Neuronal stem cell (in vitro differentiated cells): ENCODE measurements at regions not wholly inside any gene's neighbourhood (a gene's known extent, or its start where the extent isn't known, plus 50 kb on each side); places are given as distances from the start of the nearest gene placed in this dataset.
A peak's percentile ranks its signal among the peaks of the same experiment; 100 is the strongest.

ENCODE experiments used
- DNase-seq: peaks from one replicate; pipeline ENCODE4 v3.0.0-alpha.2; 2013; ENCODE audit warnings: low spot score
- H2AFZ ChIP-seq: one replicate; pipeline ENCODE4 v1.6.1; 2013; ENCODE audit warnings: mild to moderate bottlenecking, low read length, inconsistent platforms
- H2AK5ac ChIP-seq: 2 replicates; pipeline ENCODE4 v1.6.1; 2013; ENCODE audit warnings: low read depth, mild to moderate bottlenecking, inconsistent platforms, low read length, moderate library complexity, mixed read lengths
- H2BK120ac ChIP-seq: 2 replicates; pipeline ENCODE4 v1.6.1; 2013; ENCODE audit warnings: low read depth, mild to moderate bottlenecking, inconsistent platforms, low read length, moderate library complexity, mixed read lengths
- H2BK12ac ChIP-seq: one replicate; pipeline ENCODE4 v1.6.1; 2013; ENCODE audit warnings: low read length, inconsistent platforms
- H2BK15ac ChIP-seq: 2 replicates; pipeline ENCODE4 v1.6.1; 2013; ENCODE audit warnings: mild to moderate bottlenecking, low read length, inconsistent platforms, mixed read lengths
- H2BK5ac ChIP-seq: one replicate; pipeline ENCODE4 v1.6.1; 2013; ENCODE audit warnings: inconsistent platforms, mild to moderate bottlenecking, low read length, moderate library complexity
- H3K14ac ChIP-seq: one replicate; pipeline ENCODE4 v1.6.1; 2013; ENCODE audit warnings: low read length, inconsistent platforms
- H3K18ac ChIP-seq: 2 replicates; pipeline ENCODE4 v1.6.1; 2013; ENCODE audit warnings: low read length, inconsistent platforms
- H3K23ac ChIP-seq: 2 replicates; pipeline ENCODE4 v1.6.1; 2013; ENCODE audit warnings: low read depth, mild to moderate bottlenecking, mixed read lengths, low read length, inconsistent platforms; ENCODE audit not compliant: poor library complexity
- H3K27ac ChIP-seq: replicated peaks from 3 replicates; pipeline ENCODE4 v1.5.1; 2013; ENCODE audit warnings: low read length, inconsistent platforms
- H3K27me3 ChIP-seq, 3 experiments: 2 replicates each; pipeline ENCODE4 v1.6.1; 2013; ENCODE audit warnings: low read length in 3 of 3, mild to moderate bottlenecking in 2 of 3, inconsistent platforms in 1 of 3, low read depth in 1 of 3, mixed read lengths in 1 of 3, moderate library complexity in 1 of 3; ENCODE audit not compliant: control insufficient read depth in 3 of 3, insufficient read depth in 3 of 3
- H3K36me3 ChIP-seq, 2 donors: replicated peaks in 1 of 2; 2 replicates each; pipeline ENCODE4 v1.6.1; 2013; ENCODE audit warnings: low read length in 2 of 2; ENCODE audit not compliant: control insufficient read depth in 2 of 2, insufficient read depth in 2 of 2
- H3K4ac ChIP-seq: 2 replicates; pipeline ENCODE4 v1.6.1; 2013; ENCODE audit warnings: inconsistent platforms, mild to moderate bottlenecking, low read length, moderate library complexity
- H3K4me1 ChIP-seq, 2 donors: 1 replicate in 1 of 2; 2 replicates in 1 of 2; pipeline ENCODE4 v1.6.1; 2013; ENCODE audit warnings: low read length in 2 of 2, low read depth in 1 of 2; ENCODE audit not compliant: control insufficient read depth in 2 of 2, insufficient read depth in 1 of 2
- H3K4me2 ChIP-seq: one replicate; pipeline ENCODE4 v1.6.1; 2013; ENCODE audit warnings: mild to moderate bottlenecking, low read length, inconsistent platforms; ENCODE audit not compliant: insufficient read depth, poor library complexity, severe bottlenecking
- H3K4me3 ChIP-seq, 2 donors: 2 replicates each; pipeline ENCODE4 v1.5.1; 2013; ENCODE audit warnings: low read length in 2 of 2, mild to moderate bottlenecking in 2 of 2, inconsistent platforms in 1 of 2, moderate library complexity in 1 of 2
- H3K79me1 ChIP-seq: one replicate; pipeline ENCODE4 v1.6.1; 2013; ENCODE audit warnings: low read depth, mild to moderate bottlenecking, inconsistent platforms, low read length, moderate library complexity
- H3K9ac ChIP-seq: one replicate; pipeline ENCODE4 v1.6.1; 2013; ENCODE audit warnings: mild to moderate bottlenecking, low read depth, low read length, inconsistent platforms; ENCODE audit not compliant: poor library complexity
- H3K9me3 ChIP-seq, 2 donors: replicated peaks in 1 of 2; 2 replicates each; pipeline versions ENCODE3 to v1.6.1; 2013; ENCODE audit warnings: low read length in 2 of 2, mild to moderate bottlenecking in 2 of 2, inconsistent platforms in 1 of 2, low read depth in 1 of 2, mixed read lengths in 1 of 2, moderate library complexity in 1 of 2; ENCODE audit not compliant: control insufficient read depth in 2 of 2, insufficient read depth in 1 of 2
- H4K8ac ChIP-seq: one replicate; pipeline ENCODE4 v1.6.1; 2013; ENCODE audit warnings: low read depth, mild to moderate bottlenecking, inconsistent platforms, low read length, moderate library complexity
- H4K91ac ChIP-seq: one replicate; pipeline ENCODE4 v1.6.1; 2013; ENCODE audit warnings: low read length, low read depth, mild to moderate bottlenecking, inconsistent platforms; ENCODE audit not compliant: poor library complexity
- WGBS, 2 donors: extraction: QIAGEN DNeasy Blood & Tissue Kit; methylation state at CpG; one replicate each; pipeline ENCODE4 v1.1.7; 2013; ENCODE audit warnings: missing lambda C conversion rate in 2 of 2, mixed read lengths in 1 of 2; ENCODE audit not compliant: insufficient read length in 2 of 2, insufficient replicate concordance in 1 of 2; ENCODE audit errors: extremely low coverage in 2 of 2; 5-methylcytosine and 5-hydroxymethylcytosine counted together

DNA sequence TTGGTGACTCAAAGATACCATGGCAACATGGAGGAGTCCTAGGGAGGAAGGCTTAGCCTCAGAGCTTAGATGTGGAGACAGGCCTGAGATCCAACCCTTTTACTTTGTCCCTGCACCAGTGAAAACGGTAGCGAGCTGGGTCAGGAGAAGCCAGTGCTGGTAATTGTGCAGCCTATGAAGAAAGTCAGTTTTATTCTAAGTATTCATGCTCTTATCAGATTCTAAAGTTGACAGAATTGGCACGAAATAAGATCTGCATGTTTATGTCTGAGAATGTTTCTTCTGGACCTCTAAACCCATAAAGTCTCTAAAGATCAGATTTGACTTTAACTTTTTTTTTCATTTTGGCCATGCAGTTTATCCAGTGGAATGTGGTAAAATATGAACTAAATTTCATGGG lies 93.8 kb downstream of the SCG2 start:
- H3K4me2 ChIP-seq = no peak overlapping the region
- no peak overlapping the region for H4K8ac ChIP-seq
- no peak overlapping the region for H3K23ac ChIP-seq
- H2BK120ac ChIP-seq = no peak overlapping the region
- no peak overlapping the region for H3K9ac ChIP-seq
- no peak overlapping the region for H3K14ac ChIP-seq
- no peaks in the 10 kb centered on the region for H3K4me1 ChIP-seq
- no peaks in the 10 kb centered on the region for H3K79me1 ChIP-seq
- no peak for DNase-seq
- no peak overlapping the region for H2AFZ ChIP-seq
- H3K18ac ChIP-seq = no peak overlapping the region
- H2BK5ac ChIP-seq = no peak overlapping the region
- no peak overlapping the region for H2BK12ac ChIP-seq
- H2BK15ac ChIP-seq = no peak overlapping the region
- no peak overlapping the region for H4K91ac ChIP-seq
- no peak overlapping the region for H3K4me3 ChIP-seq
- no peaks in the 10 kb centered on the region for H3K27me3 ChIP-seq
- H3K9me3 ChIP-seq = no peaks in the 10 kb centered on the region
- no peaks in the 10 kb centered on the region for H3K36me3 ChIP-seq
- no peak overlapping the region for H3K27ac ChIP-seq
- H3K4ac ChIP-seq = no peak overlapping the region
- no peak overlapping the region for H2AK5ac ChIP-seq
- WGBS, 2 donors = no CpG with 5 or more reads among the region's 3 CpGs

DNA sequence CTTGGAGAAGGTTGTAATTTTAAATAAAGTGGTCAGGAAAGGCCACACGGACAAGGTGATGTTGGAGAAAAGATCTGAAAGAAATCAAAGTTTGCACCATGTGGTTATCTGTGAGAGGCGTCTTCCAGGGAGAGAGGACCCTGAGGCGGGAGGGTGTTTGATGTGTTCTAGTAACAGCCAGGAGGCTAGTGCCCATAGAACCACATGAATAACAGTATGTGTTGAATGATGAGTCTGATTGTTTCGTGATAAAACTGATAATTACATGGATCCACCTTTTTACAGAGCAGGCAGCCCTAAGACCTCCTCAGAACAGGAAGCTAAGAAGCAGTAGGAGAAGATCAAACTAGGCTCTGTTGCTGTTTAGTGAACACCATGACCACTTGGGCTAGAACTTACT lies 91.4 kb downstream of the SCG2 start:
- no peak overlapping the region for H3K14ac ChIP-seq
- H3K23ac ChIP-seq = no peak overlapping the region
- no peak overlapping the region for H4K91ac ChIP-seq
- no peak overlapping the region for H3K4ac ChIP-seq
- no peaks in the 10 kb centered on the region for H3K79me1 ChIP-seq
- no peak overlapping the region for H2BK15ac ChIP-seq
- H3K27ac ChIP-seq = no peak overlapping the region
- no peak overlapping the region for H2BK5ac ChIP-seq
- no peaks in the 10 kb centered on the region for H3K36me3 ChIP-seq
- no peak overlapping the region for H3K18ac ChIP-seq
- no peaks in the 10 kb centered on the region for H3K9me3 ChIP-seq
- H4K8ac ChIP-seq = no peak overlapping the region
- DNase-seq = no peak
- H3K4me2 ChIP-seq = no peak overlapping the region
- no peak overlapping the region for H3K4me3 ChIP-seq
- H2BK120ac ChIP-seq = no peak overlapping the region
- WGBS, 2 donors = no CpG with 5 or more reads among the region's 4 CpGs
- no peak overlapping the region for H3K9ac ChIP-seq
- no peak overlapping the region for H2AK5ac ChIP-seq
- peak overlapping the region; percentile 60 for H2AFZ ChIP-seq
- H3K4me1 ChIP-seq = no peaks in the 10 kb centered on the region
- H2BK12ac ChIP-seq = no peak overlapping the region
- no peaks in the 10 kb centered on the region for H3K27me3 ChIP-seq

DNA sequence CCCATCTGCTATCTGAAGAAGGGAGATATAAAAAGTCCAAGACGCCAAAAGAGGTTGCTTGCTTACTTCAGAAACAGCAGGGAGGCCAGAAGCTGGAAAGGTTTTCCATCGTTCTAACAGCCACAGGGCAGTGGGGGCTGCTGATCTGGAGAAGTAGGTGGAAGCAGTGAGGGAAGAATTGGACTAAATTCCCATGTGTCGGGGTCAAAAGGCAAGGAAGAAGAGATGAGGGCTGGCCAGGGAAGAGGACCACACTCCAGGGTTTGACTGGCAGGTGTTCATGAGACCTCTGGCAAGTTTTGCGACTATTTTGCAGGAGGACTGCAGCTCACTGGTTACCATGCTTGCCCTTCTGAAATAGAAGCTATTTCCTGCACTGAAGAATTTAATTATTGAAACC lies 91.0 kb downstream of the SCG2 start:
- Histone ChIP-seq H4K91ac (no peak overlapping the region), H2BK5ac (no peak overlapping the region), H2BK15ac (no peak overlapping the region), H4K8ac (no peak overlapping the region), H2AFZ (peak overlapping the region; percentile 60), H3K4ac (no peak overlapping the region), H2AK5ac (no peak overlapping the region), H3K36me3 (no peaks in the 10 kb centered on the region), H2BK12ac (no peak overlapping the region), H3K79me1 (no peaks in the 10 kb centered on the region), H3K14ac (no peak overlapping the region), H3K18ac (no peak overlapping the region), H3K23ac (no peak overlapping the region), H3K27me3 (no peaks in the 10 kb centered on the region), H2BK120ac (no peak overlapping the region), H3K27ac (no peak overlapping the region), H3K9me3 (no peaks in the 10 kb centered on the region), H3K4me2 (no peak overlapping the region), H3K4me1 (no peaks in the 10 kb centered on the region), H3K9ac (no peak overlapping the region), H3K4me3 (no peak overlapping the region)
- no CpG with 5 or more reads among the region's 4 CpGs for WGBS, 2 donors
- no peak for DNase-seq

DNA sequence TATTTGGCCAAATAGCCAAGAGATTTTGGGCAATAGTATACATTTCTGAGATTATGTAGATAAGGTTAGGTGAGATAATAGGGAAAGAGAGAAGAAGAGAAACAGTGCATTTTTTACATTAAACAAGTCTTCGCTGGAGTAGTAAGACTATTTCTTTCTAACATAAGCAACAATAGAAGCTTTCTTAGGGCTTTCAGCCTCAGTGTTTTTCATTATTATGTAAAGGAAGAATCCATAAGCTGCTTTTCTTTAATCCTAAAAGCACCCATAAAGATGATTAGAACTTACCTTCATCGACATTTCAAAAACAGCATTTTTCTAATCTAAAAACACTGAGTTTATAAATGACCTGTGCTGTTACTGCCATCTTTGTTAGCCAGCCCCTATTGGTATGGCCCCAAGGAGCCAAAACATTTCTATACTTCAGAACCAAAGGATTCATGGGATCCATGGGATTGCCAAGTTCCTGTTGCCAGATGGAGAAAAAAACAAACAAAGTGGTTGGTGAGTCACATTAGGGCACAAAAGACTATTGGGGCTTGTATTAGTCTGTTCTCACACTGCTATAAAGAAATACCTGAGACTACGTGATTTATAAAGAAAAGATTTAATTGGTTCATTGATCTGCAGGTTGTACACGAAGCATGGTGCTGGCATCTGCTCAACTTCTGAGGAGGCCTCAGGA lies 88.2 kb downstream of the SCG2 start:
- H3K79me1 ChIP-seq = no peaks in the 10 kb centered on the region
- no peak overlapping the region for H3K9ac ChIP-seq
- H2BK15ac ChIP-seq = no peak overlapping the region
- no peak overlapping the region for H3K23ac ChIP-seq
- H3K36me3 ChIP-seq = no peaks in the 10 kb centered on the region
- H4K8ac ChIP-seq = no peak overlapping the region
- H3K27ac ChIP-seq = no peak overlapping the region
- no peak overlapping the region for H3K4me3 ChIP-seq
- no peak overlapping the region for H2BK12ac ChIP-seq
- H2AK5ac ChIP-seq = no peak overlapping the region
- no peak for DNase-seq
- H3K4ac ChIP-seq = no peak overlapping the region
- H4K91ac ChIP-seq = no peak overlapping the region
- H3K4me2 ChIP-seq = no peak overlapping the region
- H3K27me3 ChIP-seq = no peaks in the 10 kb centered on the region
- H2BK120ac ChIP-seq = no peak overlapping the region
- no peaks in the 10 kb centered on the region for H3K4me1 ChIP-seq
- H3K18ac ChIP-seq = no peak overlapping the region
- H3K14ac ChIP-seq = no peak overlapping the region
- no peak overlapping the region for H2BK5ac ChIP-seq
- no peak overlapping the region for H2AFZ ChIP-seq
- WGBS, 2 donors = no CpG with 5 or more reads among the region's 4 CpGs
- no peaks in the 10 kb centered on the region for H3K9me3 ChIP-seq
